ENCODE measurements at regions not wholly inside any gene's neighbourhood (a gene's known extent, or its start where the extent isn't known, plus 50 kb on each side); places are given as distances from the start of the nearest gene placed in this dataset.

- no peak for TF ChIP-seq CTCF (IDR thresholded peaks at IDR 0.05; ENCODE audit: borderline replicate concordance, control extremely low read depth, extremely low read depth, insufficient read depth, missing control alignments)
- DNase-seq (ENCODE audit: low spot score), result no peak
- in situ Hi-C loops (cut with MboI; ENCODE audit: low sequenced_read_pairs, unreplicated experiment), result no loop called here
Measured at GRCh38 chr17:5872831-5873230, 197.3 kb upstream of the WSCD1 start.

GRCh38 chr17:5873781-5874180 lies 196.4 kb upstream of the WSCD1 start:
- TF ChIP-seq CTCF (IDR thresholded peaks at IDR 0.05; ENCODE audit: borderline replicate concordance, control extremely low read depth, extremely low read depth, insufficient read depth, missing control alignments), result no peak
- DNase-seq (ENCODE audit: low spot score), result no peak
- in situ Hi-C loops (cut with MboI; ENCODE audit: low sequenced_read_pairs, unreplicated experiment), result no loop called here

- TF ChIP-seq CTCF (IDR thresholded peaks at IDR 0.05; ENCODE audit: borderline replicate concordance, control extremely low read depth, extremely low read depth, insufficient read depth, missing control alignments), result no peak
- no peak for DNase-seq (ENCODE audit: low spot score)
- in situ Hi-C loops (cut with MboI; ENCODE audit: low sequenced_read_pairs, unreplicated experiment), result no loop called here
Measured at GRCh38 chr17:5874486-5874885, 195.7 kb upstream of the WSCD1 start.

- no peak for DNase-seq (ENCODE audit: low spot score)
- TF ChIP-seq CTCF (IDR thresholded peaks at IDR 0.05; ENCODE audit: borderline replicate concordance, control extremely low read depth, extremely low read depth, insufficient read depth, missing control alignments), result no peak
- in situ Hi-C loops (cut with MboI; ENCODE audit: low sequenced_read_pairs, unreplicated experiment), result no loop called here
Measured at GRCh38 chr17:5877366-5877765, 192.8 kb upstream of the WSCD1 start.

- in situ Hi-C loops (cut with MboI; ENCODE audit: low sequenced_read_pairs, unreplicated experiment), result no loop called here
- no peak for TF ChIP-seq CTCF (IDR thresholded peaks at IDR 0.05; ENCODE audit: borderline replicate concordance, control extremely low read depth, extremely low read depth, insufficient read depth, missing control alignments)
- DNase-seq (ENCODE audit: low spot score), result no peak
Measured at GRCh38 chr17:5877948-5878347, 192.2 kb upstream of the WSCD1 start.

GRCh38 chr17:5881849-5882248 lies 188.3 kb upstream of the WSCD1 start:
- no peak for DNase-seq (ENCODE audit: low spot score)
- in situ Hi-C loops (cut with MboI; ENCODE audit: low sequenced_read_pairs, unreplicated experiment), result no loop called here
- TF ChIP-seq CTCF (IDR thresholded peaks at IDR 0.05; ENCODE audit: borderline replicate concordance, control extremely low read depth, extremely low read depth, insufficient read depth, missing control alignments), result no peak
